Upper lobe of left lung (tissue), 6 donors: ENCODE measurements at regions not wholly inside any gene's neighbourhood (a gene's known extent, or its start where the extent isn't known, plus 50 kb on each side); places are given as distances from the start of the nearest gene placed in this dataset.

Experiments
- ATAC-seq, 2 donors: fragments of 200-7000 bp; cut with Tn5 transposase; one replicate each; pipeline ENCODE4 v1.9.1; 2022; ENCODE audit warnings: mild to moderate bottlenecking in 2 of 2, moderate library complexity in 2 of 2; ENCODE audit not compliant: low FRiP score in 2 of 2
- DNase-seq, 2 donors: peaks; one replicate each; pipeline ENCODE4 v3.0.0-alpha.2; 2019 to 2020
- H3K27ac ChIP-seq, 4 donors: fragments of 200-600 bp; sonication (generic); one replicate each; pipeline ENCODE4 v1.5.1; 2016 to 2019
- H3K27me3 ChIP-seq, 4 donors: fragments of 200-600 bp; sonication (generic); one replicate each; pipeline ENCODE4 v1.5.1; 2017 to 2019
- H3K36me3 ChIP-seq, 4 donors: fragments of 200-600 bp; sonication (generic); one replicate each; pipeline ENCODE4 v1.5.1; 2016 to 2019
- H3K4me1 ChIP-seq, 4 donors: fragments of 200-600 bp; sonication (generic); one replicate each; pipeline ENCODE4 v1.5.1; 2018 to 2019
- H3K4me3 ChIP-seq, 4 donors: fragments of 200-600 bp; sonication (generic); one replicate each; pipeline ENCODE4 v1.5.1; 2017 to 2019; ENCODE audit warnings: mild to moderate bottlenecking in 2 of 4, moderate library complexity in 1 of 4
- H3K9me3 ChIP-seq, 4 donors: fragments of 200-600 bp; sonication (generic); one replicate each; pipeline ENCODE4 v1.5.1; 2018 to 2019
- EP300 ChIP-seq, 4 donors: sonication (generic); formaldehyde crosslinking; IDR thresholded peaks; one replicate each; pipeline ENCODE4 v1.5.1; 2017; ENCODE audit warnings: antibody characterized with exemption in 4 of 4, control low read depth in 2 of 4
- POLR2A ChIP-seq, 4 donors: fragments of 450-650 bp; IDR thresholded peaks; one replicate each; pipeline ENCODE4 v1.5.1; 2016 to 2017; ENCODE audit warnings: antibody characterized with exemption in 4 of 4, mild to moderate bottlenecking in 2 of 4
- POLR2AphosphoS5 ChIP-seq, 2 donors: sonication (generic); formaldehyde crosslinking; IDR thresholded peaks; one replicate each; pipeline ENCODE4 v1.5.1; 2017; ENCODE audit warnings: antibody characterized with exemption in 2 of 2
- WGBS, 2 donors: methylation state at CpG; one replicate each; pipeline ENCODE4 v1.1.5; 2017 to 2018; 5-methylcytosine and 5-hydroxymethylcytosine counted together
- TF ChIP-seq, protein P1 (sequence below), 6 experiments: fragments of 450-650 bp in 4 of 6; fragments of 200-600 bp in 2 of 6; sonication (generic) in 2 of 6; IDR thresholded peaks; one replicate each; pipeline ENCODE4 v1.5.1; 2016 to 2019; ENCODE audit warnings: antibody characterized with exemption in 6 of 6
- donor health status: DM: no; HTN: no; CAD: no; lungs with moderate emphysema.
- donor health status: DM: no; HTN: yes; CAD: no; lungs with severe emphysema.

GRCh38 chr3:3737531-3737930 is 61.7 kb upstream of the LRRN1 start:
- Histone ChIP-seq H3K4me1 (no peaks in the 10 kb centered on the region), H3K36me3 (no peaks in the 10 kb centered on the region), H3K4me3 (no peak overlapping the region), H3K9me3 (no peaks in the 10 kb centered on the region), H3K27me3 (no peaks in the 10 kb centered on the region), H3K27ac (no peak overlapping the region)
- TF ChIP-seq EP300 (IDR thresholded peaks at IDR 0.05) (no peak), POLR2A (IDR thresholded peaks at IDR 0.05) (no peak), POLR2AphosphoS5 (IDR thresholded peaks at IDR 0.05) (no peak)
- TF ChIP-seq, protein P1, sequence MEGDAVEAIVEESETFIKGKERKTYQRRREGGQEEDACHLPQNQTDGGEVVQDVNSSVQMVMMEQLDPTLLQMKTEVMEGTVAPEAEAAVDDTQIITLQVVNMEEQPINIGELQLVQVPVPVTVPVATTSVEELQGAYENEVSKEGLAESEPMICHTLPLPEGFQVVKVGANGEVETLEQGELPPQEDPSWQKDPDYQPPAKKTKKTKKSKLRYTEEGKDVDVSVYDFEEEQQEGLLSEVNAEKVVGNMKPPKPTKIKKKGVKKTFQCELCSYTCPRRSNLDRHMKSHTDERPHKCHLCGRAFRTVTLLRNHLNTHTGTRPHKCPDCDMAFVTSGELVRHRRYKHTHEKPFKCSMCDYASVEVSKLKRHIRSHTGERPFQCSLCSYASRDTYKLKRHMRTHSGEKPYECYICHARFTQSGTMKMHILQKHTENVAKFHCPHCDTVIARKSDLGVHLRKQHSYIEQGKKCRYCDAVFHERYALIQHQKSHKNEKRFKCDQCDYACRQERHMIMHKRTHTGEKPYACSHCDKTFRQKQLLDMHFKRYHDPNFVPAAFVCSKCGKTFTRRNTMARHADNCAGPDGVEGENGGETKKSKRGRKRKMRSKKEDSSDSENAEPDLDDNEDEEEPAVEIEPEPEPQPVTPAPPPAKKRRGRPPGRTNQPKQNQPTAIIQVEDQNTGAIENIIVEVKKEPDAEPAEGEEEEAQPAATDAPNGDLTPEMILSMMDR (IDR thresholded peaks at IDR 0.05), result no peak
- no peak for DNase-seq
- no peak for ATAC-seq
- 89 to 92% methylated on average over 2 of the region's 2 CpGs for WGBS, 2 donors

- TF ChIP-seq POLR2AphosphoS5 (IDR thresholded peaks at IDR 0.05), result no peak
- TF ChIP-seq, protein P1 (IDR thresholded peaks at IDR 0.05), result no peak
- TF ChIP-seq POLR2A (IDR thresholded peaks at IDR 0.05), result no peak
- TF ChIP-seq EP300 (IDR thresholded peaks at IDR 0.05), result no peak
- DNase-seq (no peak), ATAC-seq (no peak)
- no peaks in the 10 kb centered on the region for H3K4me1 ChIP-seq
- no peak overlapping the region for H3K4me3 ChIP-seq
- no peak overlapping the region for H3K27ac ChIP-seq
- 83 to 100% methylated on average over 1 of the region's 1 CpG for WGBS, 2 donors
- no peaks in the 10 kb centered on the region for H3K27me3 ChIP-seq
- H3K9me3 ChIP-seq, result no peaks in the 10 kb centered on the region
- no peaks in the 10 kb centered on the region for H3K36me3 ChIP-seq
These were observed 63.3 kb upstream of the LRRN1 start for GRCh38 chr3:3735919-3736318.

DNA sequence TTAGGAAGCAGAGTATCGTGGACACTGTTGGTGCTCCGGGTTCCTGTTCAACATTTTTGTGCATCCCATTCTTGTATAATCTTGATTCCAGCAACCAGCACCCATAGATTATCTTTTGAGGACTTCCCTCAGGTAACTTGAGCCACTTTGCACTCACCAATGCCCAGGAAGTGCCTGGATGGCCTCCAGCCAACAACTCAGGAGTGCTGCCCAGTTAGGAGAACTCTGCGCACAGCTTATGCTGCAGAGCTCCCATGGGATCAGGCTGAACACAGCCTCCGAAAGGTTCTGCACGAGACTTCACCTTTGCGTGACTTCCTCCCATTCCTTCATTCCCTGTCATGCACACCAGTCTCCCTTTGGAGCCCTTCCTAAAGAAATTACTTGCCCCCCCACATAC is 64.3 kb upstream of the LRRN1 start:
- Histone ChIP-seq H3K4me3 (no peak overlapping the region), H3K36me3 (no peaks in the 10 kb centered on the region), H3K27ac (no peak overlapping the region), H3K4me1 (no peaks in the 10 kb centered on the region), H3K27me3 (no peaks in the 10 kb centered on the region), H3K9me3 (no peaks in the 10 kb centered on the region)
- TF ChIP-seq, protein P1 (IDR thresholded peaks at IDR 0.05), result no peak
- TF ChIP-seq EP300 (IDR thresholded peaks at IDR 0.05), result no peak
- no peak for TF ChIP-seq POLR2AphosphoS5 (IDR thresholded peaks at IDR 0.05)
- no peak for TF ChIP-seq POLR2A (IDR thresholded peaks at IDR 0.05)
- no peak for ATAC-seq
- DNase-seq, result no peak
- WGBS, 2 donors, result 82 to 83% methylated on average over 5 to 6 of the region's 6 CpGs

GRCh38 chr3:3729261-3729660 is 70.0 kb upstream of the LRRN1 start:
- no peak overlapping the region for H3K4me3 ChIP-seq
- H3K36me3 ChIP-seq, result no peaks in the 10 kb centered on the region
- no peaks in the 10 kb centered on the region for H3K9me3 ChIP-seq
- no peak overlapping the region for H3K27ac ChIP-seq
- H3K4me1 ChIP-seq, result no peaks in the 10 kb centered on the region
- 79 to 84% methylated on average over 4 of the region's 4 CpGs for WGBS, 2 donors
- DNase-seq (no peak), ATAC-seq (no peak)
- TF ChIP-seq POLR2AphosphoS5 (IDR thresholded peaks at IDR 0.05), result no peak
- no peak for TF ChIP-seq POLR2A (IDR thresholded peaks at IDR 0.05)
- no peak for TF ChIP-seq EP300 (IDR thresholded peaks at IDR 0.05)
- TF ChIP-seq, protein P1 (IDR thresholded peaks at IDR 0.05), result no peak
- no peaks in the 10 kb centered on the region for H3K27me3 ChIP-seq

DNA sequence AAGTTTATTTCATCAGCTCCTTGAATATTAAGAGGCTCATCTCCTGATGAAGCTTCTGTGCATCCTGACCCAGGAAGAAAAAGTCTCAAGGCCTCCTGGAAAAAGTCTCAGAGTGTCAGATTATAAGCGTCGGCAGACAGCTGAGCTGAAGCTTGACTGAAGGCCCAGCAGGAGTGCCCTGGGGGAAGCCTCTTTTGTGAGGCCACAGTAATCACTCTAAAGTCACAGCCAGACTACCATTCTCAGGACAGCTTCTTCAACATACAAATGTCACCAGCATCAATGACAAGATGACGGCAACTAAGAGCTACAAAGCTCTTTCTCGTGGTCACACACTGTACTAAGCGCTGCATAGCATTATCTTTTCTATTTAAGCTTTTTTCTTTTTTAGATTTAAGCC is 72.7 kb upstream of the LRRN1 start:
- 56 to 72% methylated on average over 5 of the region's 5 CpGs for WGBS, 2 donors
- no peaks in the 10 kb centered on the region for H3K27me3 ChIP-seq
- no peak overlapping the region for H3K4me3 ChIP-seq
- TF ChIP-seq POLR2A (IDR thresholded peaks at IDR 0.05), result no peak
- no peak for TF ChIP-seq POLR2AphosphoS5 (IDR thresholded peaks at IDR 0.05)
- TF ChIP-seq, protein P1 (IDR thresholded peaks at IDR 0.05), result no peak
- no peak for TF ChIP-seq EP300 (IDR thresholded peaks at IDR 0.05)
- no peaks in the 10 kb centered on the region for H3K9me3 ChIP-seq
- DNase-seq (no peak), ATAC-seq (no peak)
- H3K36me3 ChIP-seq, result no peaks in the 10 kb centered on the region
- no peaks in the 10 kb centered on the region for H3K4me1 ChIP-seq
- H3K27ac ChIP-seq, result no peak overlapping the region
